ENCODE measurements at regions not wholly inside any gene's neighbourhood (a gene's known extent, or its start where the extent isn't known, plus 50 kb on each side); places are given as distances from the start of the nearest gene placed in this dataset.

DNA sequence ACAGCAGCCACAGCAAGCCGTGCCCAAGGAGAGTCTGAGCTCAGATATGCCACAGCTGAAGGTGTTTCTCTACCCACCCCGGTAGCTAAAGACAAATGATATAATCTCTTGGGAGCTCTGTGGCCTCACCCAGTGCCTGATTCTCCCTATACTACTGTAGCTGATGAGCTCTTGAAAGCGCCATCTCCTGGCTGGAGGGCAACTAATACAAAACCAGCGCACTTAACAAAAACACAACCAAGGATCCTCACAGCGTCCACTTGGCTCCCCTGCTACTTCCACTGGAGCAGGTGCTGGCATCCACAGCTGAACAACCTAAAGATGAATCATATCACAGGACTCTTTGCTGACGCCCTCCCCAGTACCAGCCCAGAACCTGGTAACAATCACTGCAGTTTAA is 1212.0 kb downstream of the PCDH17 start:
- Histone ChIP-seq H2BK12ac (ENCODE audit: insufficient read length, low read depth, low read length) (no peak overlapping the region), H3K23me2 (ENCODE audit: insufficient read length, low read depth, low read length, poor library complexity, severe bottlenecking) (no peaks in the 10 kb centered on the region), H3K9me3 (ENCODE audit: control insufficient read depth, low read depth, low read length) (no peaks in the 10 kb centered on the region), H4K20me1 (ENCODE audit: control insufficient read depth, insufficient read depth, insufficient read length) (no peaks in the 10 kb centered on the region), H3K27ac (ENCODE audit: insufficient read length, low read depth, low read length) (no peak overlapping the region), H3K23ac (ENCODE audit: insufficient read length, low read depth, low read length) (no peak overlapping the region), H3K56ac (ENCODE audit: insufficient read length, low read depth, low read length) (no peak overlapping the region), H3K4me2 (ENCODE audit: insufficient read depth, insufficient read length, low read length) (no peak overlapping the region), H3T11ph (ENCODE audit: low read length) (no peak overlapping the region), H4K91ac (ENCODE audit: insufficient read length, low read depth, low read length) (no peak overlapping the region), H3K4me1 (ENCODE audit: insufficient read depth, low read length) (no peaks in the 10 kb centered on the region), H3K4ac (ENCODE audit: low read depth, low read length) (no peak overlapping the region), H4K8ac (replicated peaks; ENCODE audit: insufficient read length, low read depth, low read length) (no peak overlapping the region), H3K14ac (ENCODE audit: insufficient read depth, low read length) (no peak overlapping the region), H3K27me3 (ENCODE audit: insufficient read depth, low read length) (no peaks in the 10 kb centered on the region), H3K9ac (ENCODE audit: extremely low read depth, insufficient read length, low read length) (no peak overlapping the region), H3K18ac (ENCODE audit: insufficient read length, low read depth, low read length) (no peak overlapping the region), H4K5ac (ENCODE audit: insufficient read length, low read depth, low read length) (no peak overlapping the region), H2AFZ (ENCODE audit: low read length) (no peak overlapping the region), H3K79me2 (ENCODE audit: insufficient read depth, low read length) (no peaks in the 10 kb centered on the region), H2BK15ac (ENCODE audit: low read depth, low read length) (no peak overlapping the region), H2BK5ac (ENCODE audit: insufficient read length, low read length) (no peak overlapping the region), H2AK5ac (ENCODE audit: insufficient read length, low read length) (no peak overlapping the region), H2BK20ac (ENCODE audit: low read depth, low read length, poor library complexity, severe bottlenecking) (no peak overlapping the region), H2BK120ac (ENCODE audit: low read depth, low read length, poor library complexity, severe bottlenecking) (no peak overlapping the region), H3K79me1 (ENCODE audit: insufficient read depth, low read depth, low read length, poor library complexity, severe bottlenecking) (no peaks in the 10 kb centered on the region)
- no peak overlapping the region for H3K4me3 Mint-ChIP-seq
- H3K27ac Mint-ChIP-seq: no peak overlapping the region; a peak in 1 of 7 replicates
- DNase-seq: peak; percentile 47
- peaks cover 0 to 31% (median 1%) of the 10 kb centered on the region in 3 experiments; a peak in 2 of 7 replicates for H3K36me3 Mint-ChIP-seq (ENCODE audit: insufficient read depth in 1 of 3, low read depth in 3 of 3)
- peaks cover 1 to 6% of the 10 kb centered on the region in 2 experiments; a peak in 3 of 4 replicates for H3K4me1 Mint-ChIP-seq
- TF ChIP-seq, protein P1, sequence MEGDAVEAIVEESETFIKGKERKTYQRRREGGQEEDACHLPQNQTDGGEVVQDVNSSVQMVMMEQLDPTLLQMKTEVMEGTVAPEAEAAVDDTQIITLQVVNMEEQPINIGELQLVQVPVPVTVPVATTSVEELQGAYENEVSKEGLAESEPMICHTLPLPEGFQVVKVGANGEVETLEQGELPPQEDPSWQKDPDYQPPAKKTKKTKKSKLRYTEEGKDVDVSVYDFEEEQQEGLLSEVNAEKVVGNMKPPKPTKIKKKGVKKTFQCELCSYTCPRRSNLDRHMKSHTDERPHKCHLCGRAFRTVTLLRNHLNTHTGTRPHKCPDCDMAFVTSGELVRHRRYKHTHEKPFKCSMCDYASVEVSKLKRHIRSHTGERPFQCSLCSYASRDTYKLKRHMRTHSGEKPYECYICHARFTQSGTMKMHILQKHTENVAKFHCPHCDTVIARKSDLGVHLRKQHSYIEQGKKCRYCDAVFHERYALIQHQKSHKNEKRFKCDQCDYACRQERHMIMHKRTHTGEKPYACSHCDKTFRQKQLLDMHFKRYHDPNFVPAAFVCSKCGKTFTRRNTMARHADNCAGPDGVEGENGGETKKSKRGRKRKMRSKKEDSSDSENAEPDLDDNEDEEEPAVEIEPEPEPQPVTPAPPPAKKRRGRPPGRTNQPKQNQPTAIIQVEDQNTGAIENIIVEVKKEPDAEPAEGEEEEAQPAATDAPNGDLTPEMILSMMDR (conservative IDR thresholded peaks at IDR 0.05): peak; percentile 55; the same call in 2 of the 3 replicates
- WGBS (ENCODE audit: extremely low coverage, insufficient read length, low lambda C conversion rate): no CpG with 5 or more reads among the region's 6 CpGs
- H3K9me3 Mint-ChIP-seq: peaks cover 9 to 15% of the 10 kb centered on the region in 2 experiments; a peak in 4 of 5 replicates
- H3K27me3 Mint-ChIP-seq (ENCODE audit: low read depth): no peaks in the 10 kb centered on the region
